ENCODE measurements at regions not wholly inside any gene's neighbourhood (a gene's known extent, or its start where the extent isn't known, plus 50 kb on each side); places are given as distances from the start of the nearest gene placed in this dataset.

GRCh38 chr2:16114836-16115235 lies 174.5 kb downstream of the MYCN start:
- Mint-ChIP-seq H3K27ac (no peak overlapping the region), H3K4me1 (ENCODE audit: low read depth) (no peaks in the 10 kb centered on the region), H3K9me3 (no peaks in the 10 kb centered on the region), H3K36me3 (ENCODE audit: low read depth) (no peaks in the 10 kb centered on the region), H3K27me3 (ENCODE audit: low read depth) (no peaks in the 10 kb centered on the region), H3K4me3 (no peak overlapping the region)
- no peak for DNase-seq
- intact Hi-C loops (cut with micrococcal nuclease), result no loop called here
- CTCF ChIA-PET, result no interaction called here

- Mint-ChIP-seq H3K36me3 (ENCODE audit: low read depth) (no peaks in the 10 kb centered on the region), H3K4me3 (no peak overlapping the region), H3K4me1 (ENCODE audit: low read depth) (no peaks in the 10 kb centered on the region), H3K9me3 (no peaks in the 10 kb centered on the region), H3K27ac (no peak overlapping the region), H3K27me3 (ENCODE audit: low read depth) (no peaks in the 10 kb centered on the region)
- intact Hi-C loops (cut with micrococcal nuclease), result no loop called here
- CTCF ChIA-PET, result no interaction called here
- DNase-seq, result no peak
These were observed 173.7 kb downstream of the MYCN start for GRCh38 chr2:16114070-16114469.

DNA sequence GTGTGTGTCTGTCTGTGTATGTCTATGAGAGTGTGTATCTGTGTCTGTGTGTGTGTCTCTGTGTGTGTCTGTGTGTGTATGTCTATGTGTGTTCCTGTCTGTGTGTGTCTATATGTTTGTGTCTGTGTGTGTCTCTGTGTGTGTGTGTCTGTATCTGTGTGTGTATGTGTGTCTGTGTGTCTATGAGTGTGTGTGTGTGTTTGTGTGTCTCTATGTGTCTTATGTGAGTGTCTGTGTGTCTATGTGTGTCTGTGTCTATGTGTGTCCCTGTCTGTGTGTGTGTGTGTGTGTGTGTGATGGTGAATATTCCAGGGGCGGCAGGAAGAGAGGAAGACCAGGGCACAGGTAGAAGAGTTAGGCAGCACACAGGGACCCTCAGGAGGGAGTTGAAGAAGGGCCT lies 173.2 kb downstream of the MYCN start:
- no peaks in the 10 kb centered on the region for H3K4me1 Mint-ChIP-seq (ENCODE audit: low read depth)
- H3K27me3 Mint-ChIP-seq (ENCODE audit: low read depth), result no peaks in the 10 kb centered on the region
- no peaks in the 10 kb centered on the region for H3K9me3 Mint-ChIP-seq
- intact Hi-C loops (cut with micrococcal nuclease), result no loop called here
- no peak overlapping the region for H3K27ac Mint-ChIP-seq
- H3K36me3 Mint-ChIP-seq (ENCODE audit: low read depth), result no peaks in the 10 kb centered on the region
- CTCF ChIA-PET, result no interaction called here
- DNase-seq, result no peak
- H3K4me3 Mint-ChIP-seq, result no peak overlapping the region

- Mint-ChIP-seq H3K27me3 (ENCODE audit: low read depth) (no peaks in the 10 kb centered on the region), H3K36me3 (ENCODE audit: low read depth) (no peaks in the 10 kb centered on the region), H3K27ac (no peak overlapping the region), H3K4me3 (no peak overlapping the region), H3K9me3 (no peaks in the 10 kb centered on the region), H3K4me1 (ENCODE audit: low read depth) (no peaks in the 10 kb centered on the region)
- CTCF ChIA-PET, result no interaction called here
- DNase-seq, result no peak
- intact Hi-C loops (cut with micrococcal nuclease), result no loop called here
These were observed 172.7 kb downstream of the MYCN start for GRCh38 chr2:16112972-16113560.

DNA sequence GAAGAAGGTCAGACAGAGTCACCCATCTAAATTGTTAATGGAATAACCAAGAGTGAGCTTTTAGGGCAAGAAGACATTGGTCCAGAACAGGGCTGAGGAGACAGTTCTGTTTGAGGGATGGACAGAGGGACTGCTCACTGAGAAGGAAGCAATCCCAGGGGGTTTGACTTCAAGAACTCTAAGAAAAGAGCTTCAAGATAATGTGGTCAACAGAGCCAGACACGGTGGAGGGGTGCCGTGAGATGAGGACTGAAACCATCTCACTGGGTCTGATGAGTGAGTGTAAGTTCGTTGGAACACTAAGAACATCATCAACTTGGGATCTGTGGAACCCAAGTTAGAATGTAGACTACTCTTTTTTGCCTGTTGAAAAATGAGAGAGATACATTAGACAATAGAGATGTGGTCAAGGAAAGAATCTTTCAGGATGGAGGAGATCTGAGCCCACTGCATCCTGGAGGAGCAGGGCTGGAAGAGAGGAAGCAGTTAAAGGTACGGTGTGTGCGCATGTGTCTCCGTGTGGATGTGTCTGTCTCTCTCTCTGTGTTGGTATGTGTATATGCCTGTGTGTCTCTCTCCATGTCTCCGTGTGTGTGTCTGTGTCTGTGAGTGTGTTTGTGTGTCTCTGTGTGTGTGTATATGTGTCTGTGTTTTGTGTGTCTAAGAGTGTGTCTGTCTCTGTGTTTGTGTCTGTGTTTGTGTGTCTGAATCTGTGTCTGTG lies 172.1 kb downstream of the MYCN start:
- H3K36me3 Mint-ChIP-seq (ENCODE audit: low read depth), result no peaks in the 10 kb centered on the region
- H3K4me3 Mint-ChIP-seq, result no peak overlapping the region
- no peak overlapping the region for H3K27ac Mint-ChIP-seq
- H3K9me3 Mint-ChIP-seq, result no peaks in the 10 kb centered on the region
- no peaks in the 10 kb centered on the region for H3K27me3 Mint-ChIP-seq (ENCODE audit: low read depth)
- H3K4me1 Mint-ChIP-seq (ENCODE audit: low read depth), result no peaks in the 10 kb centered on the region
- CTCF ChIA-PET, result no interaction called here
- no peak for DNase-seq
- intact Hi-C loops (cut with micrococcal nuclease), result no loop called here

DNA sequence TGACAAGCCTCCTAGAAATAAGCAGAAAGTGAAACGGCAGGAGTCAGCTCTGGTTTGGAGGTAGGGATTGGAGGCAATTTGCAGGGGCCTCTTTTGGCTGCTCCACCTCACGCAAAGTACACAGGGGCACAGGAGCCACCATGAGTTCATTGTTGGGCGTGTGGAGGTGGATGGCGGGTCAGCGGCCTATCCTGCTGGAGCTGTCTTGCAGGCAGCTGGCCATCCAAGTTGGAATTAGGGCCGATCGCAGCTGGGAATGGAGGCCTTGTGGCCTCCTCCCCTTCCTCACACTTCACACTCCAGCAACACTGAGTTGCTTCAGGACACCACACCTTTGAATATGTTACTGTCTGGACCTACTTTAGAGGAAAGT lies 171.5 kb downstream of the MYCN start:
- Mint-ChIP-seq H3K36me3 (ENCODE audit: low read depth) (no peaks in the 10 kb centered on the region), H3K4me3 (no peak overlapping the region), H3K27ac (no peak overlapping the region), H3K9me3 (no peaks in the 10 kb centered on the region), H3K27me3 (ENCODE audit: low read depth) (no peaks in the 10 kb centered on the region), H3K4me1 (ENCODE audit: low read depth) (no peaks in the 10 kb centered on the region)
- CTCF ChIA-PET, result no interaction called here
- no peak for DNase-seq
- intact Hi-C loops (cut with micrococcal nuclease), result no loop called here

DNA sequence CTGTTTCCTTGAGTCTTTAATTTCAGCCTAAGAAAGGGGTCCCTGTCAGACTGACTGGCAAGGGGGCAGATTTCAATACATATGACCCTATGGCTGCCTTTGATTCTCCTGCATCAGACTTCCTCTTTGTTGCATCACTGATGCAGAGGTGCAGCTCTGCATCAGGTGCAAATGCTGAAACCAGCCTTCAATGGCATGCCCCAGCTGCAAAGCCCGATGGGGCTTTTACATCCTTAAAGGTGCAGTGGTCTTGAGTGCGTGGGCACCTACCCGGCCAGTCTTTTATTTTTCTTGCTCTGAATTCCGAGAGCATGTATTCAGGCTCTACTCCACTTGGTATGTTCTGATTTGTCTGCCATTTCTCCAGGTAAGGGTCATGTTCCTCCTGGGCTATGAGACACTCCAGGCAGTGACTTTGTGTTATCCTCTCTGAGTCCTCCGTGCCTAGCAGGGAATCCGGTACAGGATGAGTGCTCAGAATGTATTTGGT lies 169.5 kb downstream of the MYCN start:
- DNase-seq, result no peak
- CTCF ChIA-PET, result no interaction called here
- no peaks in the 10 kb centered on the region for H3K36me3 Mint-ChIP-seq (ENCODE audit: low read depth)
- H3K27ac Mint-ChIP-seq, result no peak overlapping the region
- intact Hi-C loops (cut with micrococcal nuclease), result no loop called here
- H3K4me3 Mint-ChIP-seq, result no peak overlapping the region
- H3K27me3 Mint-ChIP-seq (ENCODE audit: low read depth), result no peaks in the 10 kb centered on the region
- H3K4me1 Mint-ChIP-seq (ENCODE audit: low read depth), result no peaks in the 10 kb centered on the region
- no peaks in the 10 kb centered on the region for H3K9me3 Mint-ChIP-seq

- H3K4me1 Mint-ChIP-seq (ENCODE audit: low read depth), result no peaks in the 10 kb centered on the region
- CTCF ChIA-PET, result no interaction called here
- no peak overlapping the region for H3K27ac Mint-ChIP-seq
- no peaks in the 10 kb centered on the region for H3K9me3 Mint-ChIP-seq
- H3K4me3 Mint-ChIP-seq, result no peak overlapping the region
- intact Hi-C loops (cut with micrococcal nuclease), result no loop called here
- no peak for DNase-seq
- H3K36me3 Mint-ChIP-seq (ENCODE audit: low read depth), result no peaks in the 10 kb centered on the region
- no peaks in the 10 kb centered on the region for H3K27me3 Mint-ChIP-seq (ENCODE audit: low read depth)
These were observed 169.0 kb downstream of the MYCN start for GRCh38 chr2:16109368-16109820.

DNA sequence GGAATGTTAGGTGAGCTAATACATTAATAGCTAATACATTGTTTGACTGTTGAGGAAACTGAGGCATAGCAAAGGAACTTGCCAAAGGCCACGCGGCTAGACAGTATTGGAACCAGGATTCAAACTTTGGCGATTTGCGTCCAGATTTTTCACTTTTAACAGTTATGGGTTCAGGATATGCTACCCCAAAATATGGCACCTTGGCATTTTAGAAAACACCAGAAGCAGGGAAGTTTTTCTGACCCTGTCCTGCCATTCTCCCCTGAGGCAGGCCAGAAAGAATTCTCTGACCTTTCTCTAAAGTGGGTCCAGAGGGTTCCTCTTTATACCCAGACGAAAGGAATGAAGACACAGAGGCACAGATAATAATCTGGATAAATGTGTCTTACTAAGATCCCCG lies 166.9 kb downstream of the MYCN start:
- H3K27ac Mint-ChIP-seq, result no peak overlapping the region
- no peaks in the 10 kb centered on the region for H3K4me1 Mint-ChIP-seq (ENCODE audit: low read depth)
- H3K4me3 Mint-ChIP-seq, result no peak overlapping the region
- no peaks in the 10 kb centered on the region for H3K9me3 Mint-ChIP-seq
- intact Hi-C loops (cut with micrococcal nuclease), result no loop called here
- CTCF ChIA-PET, result no interaction called here
- H3K27me3 Mint-ChIP-seq (ENCODE audit: low read depth), result no peaks in the 10 kb centered on the region
- no peak for DNase-seq
- H3K36me3 Mint-ChIP-seq (ENCODE audit: low read depth), result no peaks in the 10 kb centered on the region

- no peak for DNase-seq
- H3K9me3 Mint-ChIP-seq, result no peaks in the 10 kb centered on the region
- H3K27ac Mint-ChIP-seq, result no peak overlapping the region
- H3K27me3 Mint-ChIP-seq (ENCODE audit: low read depth), result no peaks in the 10 kb centered on the region
- intact Hi-C loops (cut with micrococcal nuclease), result no loop called here
- H3K36me3 Mint-ChIP-seq (ENCODE audit: low read depth), result no peaks in the 10 kb centered on the region
- no peak overlapping the region for H3K4me3 Mint-ChIP-seq
- no peaks in the 10 kb centered on the region for H3K4me1 Mint-ChIP-seq (ENCODE audit: low read depth)
- CTCF ChIA-PET, result no interaction called here
These were observed 166.3 kb downstream of the MYCN start for GRCh38 chr2:16106619-16107018.

DNA sequence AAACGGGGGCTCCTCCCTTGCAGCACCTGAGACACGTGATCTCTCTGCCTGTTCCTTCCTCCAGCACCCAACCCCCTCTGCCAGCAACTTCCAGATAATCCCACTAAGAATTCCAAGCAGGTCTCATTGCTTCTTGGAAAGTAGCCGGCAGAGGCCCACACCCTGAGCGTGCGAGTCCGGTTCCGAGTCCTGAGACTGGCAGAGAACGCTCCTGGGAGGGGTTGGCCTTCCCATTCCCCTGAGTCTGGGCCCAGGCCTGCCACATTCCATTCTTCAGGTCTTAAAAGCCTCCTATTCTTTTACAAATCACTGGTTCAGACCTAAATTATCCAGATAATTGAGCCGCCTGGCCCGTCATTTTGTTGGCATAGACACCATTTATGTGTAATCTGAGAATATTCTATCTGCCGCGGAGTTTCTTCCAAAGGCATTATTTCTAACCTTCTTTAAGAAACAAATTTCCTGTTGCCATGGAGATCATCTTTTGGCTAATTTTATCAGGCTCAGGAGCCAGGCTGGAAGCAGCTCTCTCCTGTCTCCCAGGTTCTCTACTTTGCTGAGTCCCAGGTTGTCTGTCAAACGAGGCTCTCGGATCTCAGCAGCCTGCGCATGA lies 165.4 kb downstream of the MYCN start:
- no peak overlapping the region for H3K4me3 Mint-ChIP-seq
- no peaks in the 10 kb centered on the region for H3K4me1 Mint-ChIP-seq (ENCODE audit: low read depth)
- H3K27me3 Mint-ChIP-seq (ENCODE audit: low read depth), result no peaks in the 10 kb centered on the region
- H3K9me3 Mint-ChIP-seq, result no peaks in the 10 kb centered on the region
- H3K36me3 Mint-ChIP-seq (ENCODE audit: low read depth), result no peaks in the 10 kb centered on the region
- no peak for DNase-seq
- CTCF ChIA-PET, result no interaction called here
- intact Hi-C loops (cut with micrococcal nuclease), result no loop called here
- no peak overlapping the region for H3K27ac Mint-ChIP-seq

- DNase-seq, result no peak
- no peaks in the 10 kb centered on the region for H3K4me1 Mint-ChIP-seq (ENCODE audit: low read depth)
- no peak overlapping the region for H3K27ac Mint-ChIP-seq
- CTCF ChIA-PET, result no interaction called here
- no peaks in the 10 kb centered on the region for H3K36me3 Mint-ChIP-seq (ENCODE audit: low read depth)
- intact Hi-C loops (cut with micrococcal nuclease), result no loop called here
- no peaks in the 10 kb centered on the region for H3K27me3 Mint-ChIP-seq (ENCODE audit: low read depth)
- no peaks in the 10 kb centered on the region for H3K9me3 Mint-ChIP-seq
- H3K4me3 Mint-ChIP-seq, result no peak overlapping the region
These were observed 164.8 kb downstream of the MYCN start for GRCh38 chr2:16104949-16105668.

All from activated naive CD4-positive, alpha-beta T cell treated with anti-CD3 and anti-CD28 coated beads for 36 hours (primary cell).